GM12865 (cell line): ENCODE measurements at regions not wholly inside any gene's neighbourhood (a gene's known extent, or its start where the extent isn't known, plus 50 kb on each side); places are given as distances from the start of the nearest gene placed in this dataset.

Experiments
- DNase-seq: peaks from one replicate; pipeline ENCODE4 v3.0.0; 2010; ENCODE audit warnings: low read depth
- H3K4me3 ChIP-seq: 2 replicates; pipeline ENCODE4 v1.5.1; 2011; ENCODE audit warnings: mild to moderate bottlenecking, low read depth, low read length, control low read depth
- CTCF ChIP-seq: IDR thresholded peaks from 2 replicates; pipeline ENCODE4 v1.5.1; 2011; ENCODE audit warnings: low read length, control low read depth, low read depth, inconsistent platforms; ENCODE audit not compliant: insufficient read depth; ENCODE audit errors: missing control alignments

DNA sequence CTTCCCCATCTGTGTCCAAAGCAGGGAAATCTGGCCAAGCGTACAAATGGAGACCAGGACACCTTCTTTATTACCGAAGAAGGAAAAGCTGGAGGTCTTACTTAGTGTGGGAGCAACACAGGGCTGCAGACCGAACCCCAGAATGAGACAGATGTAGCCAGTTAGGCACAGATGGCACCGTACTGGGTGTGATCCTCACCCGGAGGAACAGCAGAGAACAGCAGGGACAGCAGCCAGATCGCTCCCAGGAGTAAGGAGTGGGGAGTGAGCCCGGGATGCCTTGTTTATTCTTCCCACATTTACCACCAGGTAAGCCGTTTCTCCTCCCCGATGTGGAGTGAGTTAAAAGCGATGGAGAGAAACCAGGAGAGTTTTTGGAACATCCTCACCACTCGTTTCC lies 150.7 kb upstream of the SPRED2 start:
- no peak for TF ChIP-seq CTCF
- DNase-seq, result no peak
- no peak overlapping the region for H3K4me3 ChIP-seq

GRCh38 chr2:65582364-65582763 lies 150.0 kb upstream of the SPRED2 start:
- no peak for TF ChIP-seq CTCF
- H3K4me3 ChIP-seq, result no peak overlapping the region
- DNase-seq, result no peak

DNA sequence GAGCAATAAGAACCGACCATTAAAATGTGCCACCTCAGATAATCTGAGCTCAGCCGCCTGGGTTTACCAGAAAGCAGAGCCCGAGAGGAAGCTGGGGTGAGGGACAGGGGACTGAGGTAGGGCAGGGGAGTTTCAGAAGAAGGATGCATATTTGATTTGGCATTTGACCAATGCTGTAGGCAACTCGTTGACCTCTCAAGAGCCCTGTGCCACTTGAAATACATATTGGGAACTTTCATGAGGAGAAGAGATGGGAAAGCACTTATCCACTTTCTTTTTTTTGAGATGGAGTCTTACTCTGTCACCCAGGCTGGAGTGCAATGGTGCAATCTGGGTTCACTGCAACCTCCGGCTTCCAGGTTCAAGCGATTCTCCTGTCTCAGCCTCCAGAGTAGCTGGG lies 148.4 kb upstream of the SPRED2 start:
- DNase-seq, result no peak
- H3K4me3 ChIP-seq, result no peak overlapping the region
- TF ChIP-seq CTCF, result no peak

GRCh38 chr2:65579506-65580235 lies 147.3 kb upstream of the SPRED2 start:
- no peak overlapping the region for H3K4me3 ChIP-seq
- TF ChIP-seq CTCF, result no peak
- DNase-seq, result no peak

- TF ChIP-seq CTCF, result no peak
- no peak overlapping the region for H3K4me3 ChIP-seq
- DNase-seq, result no peak
Measured at GRCh38 chr2:65577654-65578053, 145.3 kb upstream of the SPRED2 start.

- H3K4me3 ChIP-seq, result no peak overlapping the region
- TF ChIP-seq CTCF, result no peak
- no peak for DNase-seq
Measured at GRCh38 chr2:65576861-65577601, 144.6 kb upstream of the SPRED2 start.
